ENCODE measurements at regions not wholly inside any gene's neighbourhood (a gene's known extent, or its start where the extent isn't known, plus 50 kb on each side); places are given as distances from the start of the nearest gene placed in this dataset.

GRCh38 chr1:60670302-60670701, 412.1 kb upstream of the NFIA start:
- H3K27me3 ChIP-seq (ENCODE audit: control insufficient read depth, insufficient read depth, low read length): no peaks in the 10 kb centered on the region
- FAIRE-seq: no peak
- no peak for DNase-seq (ENCODE audit: low read depth)
- no peaks in the 10 kb centered on the region for H3K36me3 ChIP-seq (ENCODE audit: control insufficient read depth, insufficient read depth, low read length)
- TF ChIP-seq CTCF (IDR thresholded peaks at IDR 0.05; ENCODE audit: insufficient read depth, low read length, severe bottlenecking): no peak
- H3K4me3 ChIP-seq (ENCODE audit: low read depth, low read length): no peak overlapping the region

GRCh38 chr1:60668585-60668984, 413.8 kb upstream of the NFIA start:
- FAIRE-seq (no peak), DNase-seq (ENCODE audit: low read depth) (no peak)
- no peak for TF ChIP-seq CTCF (IDR thresholded peaks at IDR 0.05; ENCODE audit: insufficient read depth, low read length, severe bottlenecking)
- Histone ChIP-seq H3K27me3 (ENCODE audit: control insufficient read depth, insufficient read depth, low read length) (no peaks in the 10 kb centered on the region), H3K36me3 (ENCODE audit: control insufficient read depth, insufficient read depth, low read length) (no peaks in the 10 kb centered on the region), H3K4me3 (ENCODE audit: low read depth, low read length) (no peak overlapping the region)

- no peaks in the 10 kb centered on the region for H3K36me3 ChIP-seq (ENCODE audit: control insufficient read depth, insufficient read depth, low read length)
- H3K4me3 ChIP-seq (ENCODE audit: low read depth, low read length): no peak overlapping the region
- no peaks in the 10 kb centered on the region for H3K27me3 ChIP-seq (ENCODE audit: control insufficient read depth, insufficient read depth, low read length)
- no peak for FAIRE-seq
- no peak for TF ChIP-seq CTCF (IDR thresholded peaks at IDR 0.05; ENCODE audit: insufficient read depth, low read length, severe bottlenecking)
- DNase-seq (ENCODE audit: low read depth): no peak
These were observed 417.1 kb upstream of the NFIA start for GRCh38 chr1:60665311-60665710.

GRCh38 chr1:60664086-60664625, 418.2 kb upstream of the NFIA start:
- TF ChIP-seq CTCF (IDR thresholded peaks at IDR 0.05; ENCODE audit: insufficient read depth, low read length, severe bottlenecking): no peak
- Histone ChIP-seq H3K4me3 (ENCODE audit: low read depth, low read length) (no peak overlapping the region), H3K36me3 (ENCODE audit: control insufficient read depth, insufficient read depth, low read length) (no peaks in the 10 kb centered on the region), H3K27me3 (ENCODE audit: control insufficient read depth, insufficient read depth, low read length) (no peaks in the 10 kb centered on the region)
- DNase-seq (ENCODE audit: low read depth): no peak
- no peak for FAIRE-seq

- DNase-seq (ENCODE audit: low read depth) (no peak), FAIRE-seq (no peak)
- TF ChIP-seq CTCF (IDR thresholded peaks at IDR 0.05; ENCODE audit: insufficient read depth, low read length, severe bottlenecking): no peak
These were observed 419.8 kb upstream of the NFIA start for GRCh38 chr1:60662486-60663044.

GRCh38 chr1:60657926-60658325, 424.4 kb upstream of the NFIA start:
- FAIRE-seq (no peak), DNase-seq (ENCODE audit: low read depth) (no peak)
- no peaks in the 10 kb centered on the region for H3K36me3 ChIP-seq (ENCODE audit: control insufficient read depth, insufficient read depth, low read length)
- TF ChIP-seq CTCF (IDR thresholded peaks at IDR 0.05; ENCODE audit: insufficient read depth, low read length, severe bottlenecking): no peak
- H3K4me3 ChIP-seq (ENCODE audit: low read depth, low read length): no peak overlapping the region
- no peaks in the 10 kb centered on the region for H3K27me3 ChIP-seq (ENCODE audit: control insufficient read depth, insufficient read depth, low read length)

More at GRCh38 chr1:60662486-60663044, 419.8 kb upstream of the NFIA start:
- no peaks in the 10 kb centered on the region for H3K27me3 ChIP-seq (ENCODE audit: control insufficient read depth, insufficient read depth, low read length)
- no peaks in the 10 kb centered on the region for H3K36me3 ChIP-seq (ENCODE audit: control insufficient read depth, insufficient read depth, low read length)
- H3K4me3 ChIP-seq (ENCODE audit: low read depth, low read length): no peak overlapping the region

Measured in bronchial epithelial cell (primary cell).